ENCODE measurements at regions not wholly inside any gene's neighbourhood (a gene's known extent, or its start where the extent isn't known, plus 50 kb on each side); places are given as distances from the start of the nearest gene placed in this dataset.

DNA sequence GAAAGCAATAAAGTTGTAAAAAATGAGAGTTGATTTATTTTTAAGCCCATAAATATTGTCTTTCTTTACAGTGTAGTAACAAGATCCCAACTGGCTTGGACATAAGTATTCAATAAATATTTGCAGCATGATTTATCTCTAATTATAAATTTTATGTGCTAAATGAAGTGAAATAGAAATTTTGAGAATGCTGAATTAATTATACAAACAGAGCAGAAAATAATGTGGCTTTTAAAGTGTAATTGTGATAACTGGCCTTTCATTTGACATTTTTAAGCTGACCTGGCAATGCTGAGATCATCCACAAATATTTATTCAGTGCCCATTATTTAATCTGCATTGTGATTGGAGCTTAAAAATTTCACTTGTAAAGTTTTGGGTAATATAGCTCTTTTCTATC lies 201.6 kb upstream of the NAV3 start:
- H3K9ac ChIP-seq (ENCODE audit: insufficient read depth in 1 of 2, low read length in 2 of 2): no peak overlapping the region
- DNase-seq: peak in 2 of 3 donors; percentile 58 to 77
- no peaks in the 10 kb centered on the region for H3K4me1 ChIP-seq (ENCODE audit: control insufficient read depth in 5 of 5, insufficient read depth in 5 of 5, low read length in 5 of 5)
- no peak overlapping the region for H3K27ac ChIP-seq (ENCODE audit: low read depth in 1 of 2, low read length in 1 of 2)
- ATAC-seq (ENCODE audit: insufficient read depth, low FRiP score): no peak
- H3K27me3 ChIP-seq (ENCODE audit: control insufficient read depth in 3 of 3, insufficient read depth in 3 of 3, low read length in 2 of 3): no peaks in the 10 kb centered on the region
- no peak overlapping the region for H3K4me3 ChIP-seq
- no peaks in the 10 kb centered on the region for H3K36me3 ChIP-seq (ENCODE audit: control insufficient read depth in 4 of 4, insufficient read depth in 4 of 4, low read length in 4 of 4)
- no peaks in the 10 kb centered on the region for H3K9me3 ChIP-seq (ENCODE audit: control insufficient read depth in 4 of 4, insufficient read depth in 3 of 4, low read length in 3 of 4)
- TF ChIP-seq, protein P1, sequence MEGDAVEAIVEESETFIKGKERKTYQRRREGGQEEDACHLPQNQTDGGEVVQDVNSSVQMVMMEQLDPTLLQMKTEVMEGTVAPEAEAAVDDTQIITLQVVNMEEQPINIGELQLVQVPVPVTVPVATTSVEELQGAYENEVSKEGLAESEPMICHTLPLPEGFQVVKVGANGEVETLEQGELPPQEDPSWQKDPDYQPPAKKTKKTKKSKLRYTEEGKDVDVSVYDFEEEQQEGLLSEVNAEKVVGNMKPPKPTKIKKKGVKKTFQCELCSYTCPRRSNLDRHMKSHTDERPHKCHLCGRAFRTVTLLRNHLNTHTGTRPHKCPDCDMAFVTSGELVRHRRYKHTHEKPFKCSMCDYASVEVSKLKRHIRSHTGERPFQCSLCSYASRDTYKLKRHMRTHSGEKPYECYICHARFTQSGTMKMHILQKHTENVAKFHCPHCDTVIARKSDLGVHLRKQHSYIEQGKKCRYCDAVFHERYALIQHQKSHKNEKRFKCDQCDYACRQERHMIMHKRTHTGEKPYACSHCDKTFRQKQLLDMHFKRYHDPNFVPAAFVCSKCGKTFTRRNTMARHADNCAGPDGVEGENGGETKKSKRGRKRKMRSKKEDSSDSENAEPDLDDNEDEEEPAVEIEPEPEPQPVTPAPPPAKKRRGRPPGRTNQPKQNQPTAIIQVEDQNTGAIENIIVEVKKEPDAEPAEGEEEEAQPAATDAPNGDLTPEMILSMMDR (IDR thresholded peaks at IDR 0.05; ENCODE audit: control extremely low read depth, extremely low read depth): no peak

- Histone ChIP-seq H3K9ac (ENCODE audit: insufficient read depth in 1 of 2, low read length in 2 of 2) (no peak overlapping the region), H3K4me3 (no peak overlapping the region), H3K4me1 (ENCODE audit: control insufficient read depth in 5 of 5, insufficient read depth in 5 of 5, low read length in 5 of 5) (no peaks in the 10 kb centered on the region), H3K9me3 (ENCODE audit: control insufficient read depth in 4 of 4, insufficient read depth in 3 of 4, low read length in 3 of 4) (no peaks in the 10 kb centered on the region), H3K36me3 (ENCODE audit: control insufficient read depth in 4 of 4, insufficient read depth in 4 of 4, low read length in 4 of 4) (no peaks in the 10 kb centered on the region), H3K27me3 (ENCODE audit: control insufficient read depth in 3 of 3, insufficient read depth in 3 of 3, low read length in 2 of 3) (no peaks in the 10 kb centered on the region), H3K27ac (ENCODE audit: low read depth in 1 of 2, low read length in 1 of 2) (no peak overlapping the region)
- TF ChIP-seq, protein P1 (IDR thresholded peaks at IDR 0.05; ENCODE audit: control extremely low read depth, extremely low read depth): no peak
- WGBS, 2 donors: 84 to 91% methylated on average over 3 of the region's 3 CpGs
- DNase-seq (no peak), ATAC-seq (ENCODE audit: insufficient read depth, low FRiP score) (no peak)
These were observed 205.3 kb upstream of the NAV3 start for GRCh38 chr12:77625441-77625840.

- WGBS, 2 donors: 64 to 77% methylated on average over 3 of the region's 3 CpGs
- no peak for ATAC-seq (ENCODE audit: insufficient read depth, low FRiP score)
- peaks cover 0 to 4% (median 2%) of the 10 kb centered on the region in 4 donors for H3K9me3 ChIP-seq (ENCODE audit: control insufficient read depth in 4 of 4, insufficient read depth in 3 of 4, low read length in 3 of 4)
- DNase-seq: no peak
- H3K4me3 ChIP-seq: no peak overlapping the region
- H3K4me1 ChIP-seq (ENCODE audit: control insufficient read depth in 5 of 5, insufficient read depth in 5 of 5, low read length in 5 of 5): no peaks in the 10 kb centered on the region
- no peaks in the 10 kb centered on the region for H3K27me3 ChIP-seq (ENCODE audit: control insufficient read depth in 3 of 3, insufficient read depth in 3 of 3, low read length in 2 of 3)
- TF ChIP-seq, protein P1 (IDR thresholded peaks at IDR 0.05; ENCODE audit: control extremely low read depth, extremely low read depth): no peak
- H3K36me3 ChIP-seq (ENCODE audit: control insufficient read depth in 4 of 4, insufficient read depth in 4 of 4, low read length in 4 of 4): no peaks in the 10 kb centered on the region
- H3K9ac ChIP-seq (ENCODE audit: insufficient read depth in 1 of 2, low read length in 2 of 2): no peak overlapping the region
- no peak overlapping the region for H3K27ac ChIP-seq (ENCODE audit: low read depth in 1 of 2, low read length in 1 of 2)
These were observed 211.3 kb upstream of the NAV3 start for GRCh38 chr12:77619425-77619824.

DNA sequence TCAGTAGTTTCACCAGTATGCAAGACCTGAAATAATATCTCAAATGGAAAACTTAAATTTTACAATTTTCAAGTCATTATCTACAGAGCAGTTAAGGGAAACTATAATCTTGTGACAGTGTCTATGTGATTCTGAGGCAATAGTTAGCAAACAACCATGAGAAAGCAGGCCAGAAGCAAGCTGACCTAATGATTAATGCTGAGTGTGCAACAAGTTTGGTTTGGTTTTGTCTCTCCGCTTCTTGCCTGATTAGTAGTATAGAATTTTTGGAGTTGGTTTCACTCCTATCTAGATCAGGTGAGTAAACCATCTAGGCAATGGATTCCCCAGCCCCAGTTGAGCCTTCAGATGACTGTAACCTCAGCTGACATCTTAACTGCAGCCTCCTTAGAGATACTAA lies 212.9 kb upstream of the NAV3 start:
- no peaks in the 10 kb centered on the region for H3K27me3 ChIP-seq (ENCODE audit: control insufficient read depth in 3 of 3, insufficient read depth in 3 of 3, low read length in 2 of 3)
- 96 to 100% methylated on average over 1 of the region's 1 CpG for WGBS, 2 donors
- H3K9ac ChIP-seq (ENCODE audit: insufficient read depth in 1 of 2, low read length in 2 of 2): no peak overlapping the region
- ATAC-seq (ENCODE audit: insufficient read depth, low FRiP score) (no peak), DNase-seq (no peak)
- TF ChIP-seq, protein P1 (IDR thresholded peaks at IDR 0.05; ENCODE audit: control extremely low read depth, extremely low read depth): no peak
- H3K4me1 ChIP-seq (ENCODE audit: control insufficient read depth in 5 of 5, insufficient read depth in 5 of 5, low read length in 5 of 5): no peaks in the 10 kb centered on the region
- no peaks in the 10 kb centered on the region for H3K36me3 ChIP-seq (ENCODE audit: control insufficient read depth in 4 of 4, insufficient read depth in 4 of 4, low read length in 4 of 4)
- no peak overlapping the region for H3K4me3 ChIP-seq
- peaks cover 0 to 4% (median 2%) of the 10 kb centered on the region in 4 donors for H3K9me3 ChIP-seq (ENCODE audit: control insufficient read depth in 4 of 4, insufficient read depth in 3 of 4, low read length in 3 of 4)
- H3K27ac ChIP-seq (ENCODE audit: low read depth in 1 of 2, low read length in 1 of 2): no peak overlapping the region

Data from lung (tissue), 11 donors.